ENCODE measurements at regions not wholly inside any gene's neighbourhood (a gene's known extent, or its start where the extent isn't known, plus 50 kb on each side); places are given as distances from the start of the nearest gene placed in this dataset.

GRCh38 chrX:10761447-10761846 is 141.1 kb upstream of the MID1 start:
- H3K27ac Mint-ChIP-seq: no peak overlapping the region
- H3K4me1 Mint-ChIP-seq: no peaks in the 10 kb centered on the region
- no peaks in the 10 kb centered on the region for H3K36me3 Mint-ChIP-seq
- H3K27me3 Mint-ChIP-seq: peaks cover 3% of the 10 kb centered on the region
- H3K9me3 Mint-ChIP-seq: no peaks in the 10 kb centered on the region
- H3K4me3 Mint-ChIP-seq: peak overlapping the region in 1 of 4 donors; percentile 1

GRCh38 chrX:10769195-10769594 is 148.8 kb upstream of the MID1 start:
- Mint-ChIP-seq H3K27me3 (peaks cover 6% of the 10 kb centered on the region), H3K27ac (no peak overlapping the region), H3K4me3 (no peak overlapping the region), H3K36me3 (no peaks in the 10 kb centered on the region), H3K9me3 (no peaks in the 10 kb centered on the region), H3K4me1 (peaks cover 0 to 4% (median 0%) of the 10 kb centered on the region in 3 donors)

- Mint-ChIP-seq H3K4me1 (peaks cover 0 to 4% (median 0%) of the 10 kb centered on the region in 3 donors), H3K27ac (no peak overlapping the region), H3K9me3 (no peaks in the 10 kb centered on the region), H3K4me3 (no peak overlapping the region), H3K36me3 (no peaks in the 10 kb centered on the region), H3K27me3 (peaks cover 6% of the 10 kb centered on the region)
Observed at GRCh38 chrX:10769696-10770619, 149.6 kb upstream of the MID1 start.

GRCh38 chrX:10773318-10773717 is 152.9 kb upstream of the MID1 start:
- H3K4me1 Mint-ChIP-seq: peaks cover 0 to 4% (median 0%) of the 10 kb centered on the region in 3 donors
- H3K27me3 Mint-ChIP-seq: peaks cover 3% of the 10 kb centered on the region
- no peak overlapping the region for H3K4me3 Mint-ChIP-seq
- peaks cover under 1% of the 10 kb centered on the region for H3K36me3 Mint-ChIP-seq
- no peaks in the 10 kb centered on the region for H3K9me3 Mint-ChIP-seq
- no peak overlapping the region for H3K27ac Mint-ChIP-seq

- Mint-ChIP-seq H3K36me3 (peaks cover 2% of the 10 kb centered on the region), H3K27me3 (peaks cover 2% of the 10 kb centered on the region), H3K4me1 (no peaks in the 10 kb centered on the region), H3K27ac (no peak overlapping the region), H3K4me3 (no peak overlapping the region), H3K9me3 (peaks cover 0 to 3% (median 0%) of the 10 kb centered on the region in 3 donors)
Observed at GRCh38 chrX:10781847-10782530, 161.6 kb upstream of the MID1 start.

- Mint-ChIP-seq H3K36me3 (no peaks in the 10 kb centered on the region), H3K4me1 (no peaks in the 10 kb centered on the region), H3K4me3 (no peak overlapping the region), H3K9me3 (peaks cover 0 to 3% (median 0%) of the 10 kb centered on the region in 3 donors), H3K27me3 (peaks cover 2% of the 10 kb centered on the region), H3K27ac (no peak overlapping the region)
Observed at GRCh38 chrX:10783451-10783995, 163.1 kb upstream of the MID1 start.

GRCh38 chrX:10787264-10787663 is 166.9 kb upstream of the MID1 start:
- H3K36me3 Mint-ChIP-seq: peaks cover 1% of the 10 kb centered on the region
- H3K27me3 Mint-ChIP-seq: peaks cover 4% of the 10 kb centered on the region
- H3K9me3 Mint-ChIP-seq: peaks cover 0 to 3% (median 1%) of the 10 kb centered on the region in 3 donors
- no peak overlapping the region for H3K27ac Mint-ChIP-seq
- H3K4me1 Mint-ChIP-seq: no peaks in the 10 kb centered on the region
- H3K4me3 Mint-ChIP-seq: no peak overlapping the region

- Mint-ChIP-seq H3K4me1 (no peaks in the 10 kb centered on the region), H3K4me3 (no peak overlapping the region), H3K27me3 (peaks cover 2% of the 10 kb centered on the region), H3K9me3 (peaks cover 0 to under 1% (median 0%) of the 10 kb centered on the region in 3 donors), H3K27ac (no peak overlapping the region), H3K36me3 (peaks cover 1% of the 10 kb centered on the region)
Observed at GRCh38 chrX:10794203-10794630, 173.8 kb upstream of the MID1 start.

- Mint-ChIP-seq H3K4me1 (no peaks in the 10 kb centered on the region), H3K27me3 (no peaks in the 10 kb centered on the region), H3K27ac (no peak overlapping the region), H3K36me3 (peaks cover 1% of the 10 kb centered on the region), H3K9me3 (no peaks in the 10 kb centered on the region), H3K4me3 (no peak overlapping the region)
Observed at GRCh38 chrX:10795721-10796120, 175.3 kb upstream of the MID1 start.

- Mint-ChIP-seq H3K36me3 (no peaks in the 10 kb centered on the region), H3K27me3 (no peaks in the 10 kb centered on the region), H3K4me1 (no peaks in the 10 kb centered on the region), H3K9me3 (peaks cover 0 to 2% (median 0%) of the 10 kb centered on the region in 3 donors), H3K27ac (no peak overlapping the region), H3K4me3 (no peak overlapping the region)
Observed at GRCh38 chrX:10797466-10797865, 177.1 kb upstream of the MID1 start.

GRCh38 chrX:10798041-10798440 is 177.7 kb upstream of the MID1 start:
- H3K9me3 Mint-ChIP-seq: peaks cover 0 to 2% (median 0%) of the 10 kb centered on the region in 3 donors
- H3K36me3 Mint-ChIP-seq: no peaks in the 10 kb centered on the region
- no peak overlapping the region for H3K27ac Mint-ChIP-seq
- no peaks in the 10 kb centered on the region for H3K4me1 Mint-ChIP-seq
- no peaks in the 10 kb centered on the region for H3K27me3 Mint-ChIP-seq
- H3K4me3 Mint-ChIP-seq: no peak overlapping the region

- Mint-ChIP-seq H3K36me3 (no peaks in the 10 kb centered on the region), H3K27ac (no peak overlapping the region), H3K9me3 (peaks cover 0 to 2% (median 0%) of the 10 kb centered on the region in 3 donors), H3K27me3 (no peaks in the 10 kb centered on the region), H3K4me3 (no peak overlapping the region), H3K4me1 (no peaks in the 10 kb centered on the region)
Observed at GRCh38 chrX:10800796-10801195, 180.4 kb upstream of the MID1 start.

GRCh38 chrX:10811111-10811510 is 190.7 kb upstream of the MID1 start:
- no peak overlapping the region for H3K4me3 Mint-ChIP-seq
- H3K36me3 Mint-ChIP-seq: no peaks in the 10 kb centered on the region
- H3K27ac Mint-ChIP-seq: no peak overlapping the region
- no peaks in the 10 kb centered on the region for H3K27me3 Mint-ChIP-seq
- peaks cover 3 to 4% (median 4%) of the 10 kb centered on the region in 3 donors for H3K9me3 Mint-ChIP-seq
- no peaks in the 10 kb centered on the region for H3K4me1 Mint-ChIP-seq

- H3K27ac Mint-ChIP-seq: no peak overlapping the region
- no peaks in the 10 kb centered on the region for H3K36me3 Mint-ChIP-seq
- H3K4me1 Mint-ChIP-seq: no peaks in the 10 kb centered on the region
- no peaks in the 10 kb centered on the region for H3K27me3 Mint-ChIP-seq
- H3K9me3 Mint-ChIP-seq: peaks cover 0 to 2% (median 0%) of the 10 kb centered on the region in 3 donors
- no peak overlapping the region for H3K4me3 Mint-ChIP-seq
Observed at GRCh38 chrX:10813761-10814160, 193.4 kb upstream of the MID1 start.

GRCh38 chrX:10818651-10819050 is 198.3 kb upstream of the MID1 start:
- Mint-ChIP-seq H3K27me3 (no peaks in the 10 kb centered on the region), H3K36me3 (no peaks in the 10 kb centered on the region), H3K9me3 (no peaks in the 10 kb centered on the region), H3K4me3 (no peak overlapping the region), H3K27ac (no peak overlapping the region), H3K4me1 (no peaks in the 10 kb centered on the region)
